Muscle layer of colon (tissue), 2 donors: ENCODE measurements at regions not wholly inside any gene's neighbourhood (a gene's known extent, or its start where the extent isn't known, plus 50 kb on each side); places are given as distances from the start of the nearest gene placed in this dataset.
"Not testable (repeated sequence)": the region's sequence is repeated elsewhere in the genome, so short reads cannot be mapped to it uniquely, and the experiment has no call there.

Experiments used
- H3K27ac ChIP-seq: one replicate; pipeline ENCODE4 v1.7.0; 2013; ENCODE audit warnings: low read depth, mild to moderate bottlenecking, low read length, moderate library complexity
- H3K27me3 ChIP-seq, 2 donors: one replicate each; pipeline ENCODE4 v1.7.0; 2013; ENCODE audit warnings: low read length in 2 of 2, mild to moderate bottlenecking in 2 of 2; ENCODE audit not compliant: insufficient read depth in 2 of 2, control insufficient read depth in 1 of 2
- H3K36me3 ChIP-seq: one replicate; pipeline ENCODE4 v1.7.0; 2013; ENCODE audit warnings: mild to moderate bottlenecking, low read length; ENCODE audit not compliant: insufficient read depth
- H3K4me1 ChIP-seq: one replicate; pipeline ENCODE4 v1.7.0; 2013; ENCODE audit warnings: mild to moderate bottlenecking, low read length; ENCODE audit not compliant: insufficient read depth
- H3K4me3 ChIP-seq, 2 donors: one replicate each; pipeline ENCODE4 v1.7.0; 2013; ENCODE audit warnings: low read length in 2 of 2, low read depth in 1 of 2, mild to moderate bottlenecking in 1 of 2, moderate library complexity in 1 of 2
- H3K9ac ChIP-seq: one replicate; pipeline ENCODE4 v1.7.0; 2013; ENCODE audit warnings: low read length
- H3K9me3 ChIP-seq: one replicate; pipeline ENCODE4 v1.7.0; 2013; ENCODE audit warnings: mild to moderate bottlenecking, low read length
- donor health status: abdominal sarcoma.
- donor health status: Adenocarcinoma of cecum.

DNA sequence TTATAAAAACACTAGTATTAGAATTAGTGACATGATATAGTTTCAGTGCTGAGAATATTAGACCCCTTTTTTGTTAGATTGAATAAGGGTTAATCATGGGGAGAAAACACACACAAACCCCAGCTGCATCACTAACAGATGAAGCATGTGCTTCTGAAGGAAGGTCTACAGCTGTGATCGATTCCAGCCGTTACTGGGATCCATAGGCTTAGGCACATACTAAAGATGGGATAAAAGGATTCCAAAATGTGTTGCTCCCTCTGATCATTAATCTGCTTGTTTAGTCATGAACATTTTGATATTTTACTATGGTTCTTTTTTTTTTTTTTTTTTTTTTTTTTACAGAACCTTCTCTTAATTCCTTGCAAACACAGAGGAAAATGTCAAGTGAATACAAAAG, 1591.3 kb downstream of the EFNB2 start:
- H3K9ac ChIP-seq = no peak overlapping the region
- H3K27me3 ChIP-seq = no peaks in the 10 kb centered on the region
- no peaks in the 10 kb centered on the region for H3K36me3 ChIP-seq
- H3K9me3 ChIP-seq = no peaks in the 10 kb centered on the region
- H3K4me3 ChIP-seq = no peak overlapping the region
- no peak overlapping the region for H3K27ac ChIP-seq
- no peaks in the 10 kb centered on the region for H3K4me1 ChIP-seq

DNA sequence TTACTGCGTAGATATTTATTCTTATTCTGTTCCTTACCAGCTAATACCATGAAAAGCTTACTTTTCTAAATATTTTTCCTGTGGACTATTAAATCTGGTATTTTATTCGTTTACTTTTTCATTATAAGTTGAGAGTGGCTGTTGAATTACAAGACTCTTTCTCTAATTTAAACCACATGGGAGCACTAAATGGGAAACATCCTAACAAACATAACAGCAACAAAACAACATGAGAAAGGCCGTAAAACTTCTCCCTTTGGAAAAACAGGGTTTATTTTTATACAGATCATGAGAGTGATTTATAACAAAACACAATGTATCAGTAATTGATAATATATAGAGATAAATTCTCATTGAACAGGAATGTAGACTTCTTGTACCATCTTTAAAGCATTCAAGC, 1592.1 kb downstream of the EFNB2 start:
- H3K27ac ChIP-seq = no peak overlapping the region

DNA sequence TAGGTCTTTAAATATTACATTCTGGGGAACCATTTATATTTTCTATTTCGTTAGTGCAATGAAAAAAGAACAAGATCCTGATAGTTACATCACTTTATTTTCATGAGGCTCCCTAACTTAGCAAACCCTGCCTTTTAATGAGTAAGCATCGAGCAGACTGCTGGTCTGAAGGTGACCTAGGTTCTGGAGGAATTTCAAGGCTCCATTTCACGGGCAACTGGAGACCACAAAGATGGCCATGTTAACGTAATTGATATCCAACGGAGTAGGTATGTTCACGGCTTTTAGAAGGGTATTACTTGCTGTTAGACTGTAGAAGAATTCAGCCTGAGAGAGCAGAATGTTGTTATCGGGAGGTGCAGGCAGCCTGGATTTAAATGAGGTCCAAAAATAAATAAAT, 1597.6 kb downstream of the EFNB2 start:
- Histone ChIP-seq H3K4me1 (no peaks in the 10 kb centered on the region), H3K9me3 (no peaks in the 10 kb centered on the region), H3K36me3 (no peaks in the 10 kb centered on the region), H3K27me3 (no peaks in the 10 kb centered on the region), H3K27ac (no peak overlapping the region), H3K9ac (no peak overlapping the region), H3K4me3 (no peak overlapping the region)

More for the DNA sequence above, 1592.1 kb downstream of the EFNB2 start:
- H3K9me3 ChIP-seq = no peaks in the 10 kb centered on the region
- no peaks in the 10 kb centered on the region for H3K36me3 ChIP-seq
- no peak overlapping the region for H3K4me3 ChIP-seq
- H3K4me1 ChIP-seq = no peaks in the 10 kb centered on the region
- H3K9ac ChIP-seq = no peak overlapping the region
- no peaks in the 10 kb centered on the region for H3K27me3 ChIP-seq

DNA sequence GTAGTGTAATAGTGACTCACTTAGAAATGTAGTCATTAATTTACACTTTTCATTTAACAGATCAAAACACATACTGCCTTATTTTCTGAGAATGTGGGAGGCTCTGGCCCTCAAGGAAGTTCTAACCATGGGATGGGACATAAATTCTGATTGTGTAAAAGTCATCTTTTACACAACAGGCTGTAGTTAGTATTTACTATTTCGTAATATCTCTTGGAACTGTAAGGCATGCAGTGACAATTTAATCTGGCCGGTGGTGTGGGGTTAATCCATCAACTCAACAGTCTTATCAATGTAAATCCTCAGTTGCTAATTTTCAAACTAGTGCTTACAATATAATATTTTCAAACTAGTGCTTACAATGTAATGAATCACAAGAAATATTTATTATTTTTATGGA, 1599.2 kb downstream of the EFNB2 start:
- H3K4me3 ChIP-seq = no peak overlapping the region
- H3K9ac ChIP-seq = no peak overlapping the region
- H3K27ac ChIP-seq = no peak overlapping the region
- no peaks in the 10 kb centered on the region for H3K9me3 ChIP-seq
- no peaks in the 10 kb centered on the region for H3K36me3 ChIP-seq
- H3K4me1 ChIP-seq = no peaks in the 10 kb centered on the region
- H3K27me3 ChIP-seq = no peaks in the 10 kb centered on the region

DNA sequence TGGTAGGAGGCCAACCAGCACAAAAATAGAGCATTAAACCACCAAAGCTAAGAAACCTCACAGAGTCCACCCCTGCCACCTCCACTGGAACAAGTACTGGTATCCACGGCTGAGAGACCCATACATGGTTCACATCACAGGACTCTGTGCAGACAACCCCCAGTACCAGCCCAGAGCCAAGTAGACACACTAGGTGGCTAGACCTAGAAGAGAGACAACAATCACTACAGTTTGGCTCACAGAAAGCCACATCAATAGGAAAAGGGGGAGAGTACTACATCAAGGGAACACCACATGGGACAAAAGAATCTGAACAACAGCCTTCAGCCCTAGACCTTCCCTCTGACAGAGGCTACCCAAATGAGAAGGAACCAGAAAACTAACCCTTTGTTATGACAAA, 1614.9 kb downstream of the EFNB2 start:
- not testable (repeated sequence) for H3K27me3 ChIP-seq, H3K9ac ChIP-seq, H3K36me3 ChIP-seq, H3K4me3 ChIP-seq, H3K9me3 ChIP-seq, H3K27ac ChIP-seq, H3K4me1 ChIP-seq

DNA sequence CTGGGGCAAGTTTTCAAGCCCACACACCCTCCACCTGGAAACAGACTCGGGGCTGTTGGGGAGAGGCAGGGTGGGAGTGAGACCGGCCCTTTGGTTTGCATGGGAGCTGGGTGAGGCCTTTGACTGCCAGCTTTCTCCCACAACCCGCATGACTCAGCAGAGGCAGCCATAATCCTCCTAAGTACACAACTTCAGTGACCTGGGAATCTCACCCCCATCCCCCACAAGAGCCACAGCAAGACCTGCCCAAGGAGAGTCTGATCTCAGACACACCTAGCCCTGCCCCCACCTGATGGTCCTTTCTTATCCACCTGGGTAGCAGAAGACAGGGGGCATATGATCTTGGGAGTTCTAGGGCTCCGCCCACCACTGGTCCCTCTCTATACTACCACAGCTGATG, 1615.4 kb downstream of the EFNB2 start:
- no peak overlapping the region for H3K4me3 ChIP-seq
- no peak overlapping the region for H3K9ac ChIP-seq
- no peaks in the 10 kb centered on the region for H3K27me3 ChIP-seq
- no peak overlapping the region for H3K27ac ChIP-seq
- no peaks in the 10 kb centered on the region for H3K36me3 ChIP-seq
- H3K9me3 ChIP-seq = no peaks in the 10 kb centered on the region
- H3K4me1 ChIP-seq = no peaks in the 10 kb centered on the region

DNA sequence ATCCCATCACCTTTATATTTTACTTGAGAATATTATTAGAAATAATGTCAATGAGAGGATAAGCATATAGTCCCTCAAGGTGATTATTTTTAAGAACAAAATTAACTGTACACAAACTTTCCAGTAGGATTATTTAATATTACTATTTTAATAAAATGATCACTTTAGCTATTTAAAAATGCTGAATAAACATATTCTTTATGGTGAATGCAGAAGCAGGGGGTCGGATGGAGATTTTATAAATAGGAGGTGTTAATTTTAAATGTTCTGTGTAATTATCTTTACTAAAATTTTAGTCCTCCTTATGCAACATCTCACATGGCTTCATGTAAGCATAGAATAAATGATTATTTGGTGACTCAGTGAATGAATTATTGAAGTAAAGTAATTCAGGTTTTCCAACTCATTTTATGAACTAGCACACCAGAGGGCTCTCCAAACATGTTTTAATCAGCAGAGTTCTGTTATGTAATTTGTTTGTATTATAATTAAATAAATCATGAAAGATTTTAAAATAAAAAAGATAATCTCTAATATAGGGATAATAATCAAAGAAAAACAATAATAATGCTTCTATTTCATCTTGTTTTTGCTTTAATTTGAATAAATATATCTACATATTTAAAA, 1635.2 kb downstream of the EFNB2 start:
- Histone ChIP-seq H3K4me3 (no peak overlapping the region), H3K4me1 (no peaks in the 10 kb centered on the region), H3K36me3 (no peaks in the 10 kb centered on the region), H3K27me3 (no peaks in the 10 kb centered on the region), H3K9me3 (no peaks in the 10 kb centered on the region), H3K27ac (no peak overlapping the region), H3K9ac (no peak overlapping the region)

DNA sequence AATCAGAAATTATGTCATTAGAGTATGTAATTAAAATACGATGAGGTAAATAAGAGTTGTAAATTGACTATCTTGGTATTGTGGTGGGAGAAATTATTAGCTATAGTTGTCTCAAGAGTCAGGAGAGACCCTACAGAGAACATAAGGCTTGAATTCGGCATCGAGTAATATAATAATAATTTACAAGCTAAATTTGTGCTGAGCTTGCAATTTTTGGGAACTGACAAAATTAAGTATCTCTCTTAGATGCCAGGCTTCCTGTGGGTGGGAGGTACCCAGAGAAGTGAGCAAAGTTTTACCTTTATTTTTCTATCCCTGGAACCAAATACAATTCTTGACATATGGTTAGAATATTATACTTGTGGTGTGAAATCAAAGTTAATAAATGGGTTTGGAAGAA, 1637.0 kb downstream of the EFNB2 start:
- Histone ChIP-seq H3K4me1 (no peaks in the 10 kb centered on the region), H3K27ac (no peak overlapping the region), H3K36me3 (no peaks in the 10 kb centered on the region), H3K9me3 (no peaks in the 10 kb centered on the region), H3K27me3 (no peaks in the 10 kb centered on the region), H3K4me3 (no peak overlapping the region), H3K9ac (no peak overlapping the region)

DNA sequence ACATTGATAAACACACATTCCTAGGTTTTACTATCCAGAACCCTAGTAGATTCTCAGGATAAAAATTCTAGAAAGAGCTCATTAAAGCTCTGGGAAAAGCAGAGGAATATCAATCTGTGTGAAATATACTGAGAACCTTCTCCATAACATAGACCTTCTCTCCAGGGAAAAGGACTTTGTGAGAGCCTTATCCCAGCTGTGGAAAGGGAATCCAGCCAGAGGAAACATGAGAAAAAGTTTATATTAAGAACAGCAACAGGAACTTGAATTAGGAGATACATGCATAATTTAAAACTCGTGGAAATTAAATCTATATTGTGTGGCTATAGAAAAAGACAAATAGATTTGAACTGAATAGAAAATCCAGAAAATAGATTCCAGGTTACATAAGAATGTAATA, 1639.9 kb downstream of the EFNB2 start:
- no peak overlapping the region for H3K9ac ChIP-seq
- no peaks in the 10 kb centered on the region for H3K27me3 ChIP-seq
- H3K27ac ChIP-seq = no peak overlapping the region
- H3K9me3 ChIP-seq = no peaks in the 10 kb centered on the region
- no peaks in the 10 kb centered on the region for H3K4me1 ChIP-seq
- no peaks in the 10 kb centered on the region for H3K36me3 ChIP-seq
- H3K4me3 ChIP-seq = no peak overlapping the region

DNA sequence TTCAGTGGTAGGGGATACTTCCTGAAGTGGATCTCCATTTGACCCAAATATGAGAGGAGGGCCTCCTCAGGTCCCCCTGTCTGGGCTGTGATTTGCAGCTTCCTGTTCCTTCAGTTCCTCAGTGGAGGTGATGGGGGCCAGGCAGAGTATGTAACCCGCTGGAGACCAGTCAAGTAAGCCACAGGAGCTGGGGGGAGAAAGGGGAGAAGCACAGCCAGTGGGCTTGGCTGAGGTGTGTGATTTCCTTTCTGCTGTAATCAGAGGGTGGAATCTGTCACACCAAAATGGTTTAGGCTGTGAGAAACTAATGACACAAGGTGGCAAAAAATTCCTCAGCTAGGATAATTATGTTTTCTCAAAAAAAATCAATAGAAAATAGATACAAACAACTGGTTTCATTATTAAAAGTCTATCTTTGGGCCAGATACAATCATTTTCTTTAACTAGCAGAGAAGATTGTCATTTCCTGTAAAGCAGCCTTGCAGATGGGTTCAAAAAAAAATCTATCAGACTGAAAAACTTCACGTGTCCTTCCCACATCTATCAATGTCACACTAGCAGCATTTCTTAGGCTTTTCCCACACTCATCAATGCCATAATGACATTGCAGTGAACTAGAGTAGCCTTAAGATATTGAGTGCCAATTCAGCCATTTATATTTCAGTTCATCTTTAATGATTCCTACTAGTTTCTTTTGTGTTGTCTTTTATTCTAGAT, 1660.3 kb downstream of the EFNB2 start:
- no peaks in the 10 kb centered on the region for H3K4me1 ChIP-seq
- no peaks in the 10 kb centered on the region for H3K27me3 ChIP-seq
- H3K27ac ChIP-seq = no peak overlapping the region
- no peaks in the 10 kb centered on the region for H3K36me3 ChIP-seq
- no peak overlapping the region for H3K9ac ChIP-seq
- H3K4me3 ChIP-seq = no peak overlapping the region
- H3K9me3 ChIP-seq = no peaks in the 10 kb centered on the region

DNA sequence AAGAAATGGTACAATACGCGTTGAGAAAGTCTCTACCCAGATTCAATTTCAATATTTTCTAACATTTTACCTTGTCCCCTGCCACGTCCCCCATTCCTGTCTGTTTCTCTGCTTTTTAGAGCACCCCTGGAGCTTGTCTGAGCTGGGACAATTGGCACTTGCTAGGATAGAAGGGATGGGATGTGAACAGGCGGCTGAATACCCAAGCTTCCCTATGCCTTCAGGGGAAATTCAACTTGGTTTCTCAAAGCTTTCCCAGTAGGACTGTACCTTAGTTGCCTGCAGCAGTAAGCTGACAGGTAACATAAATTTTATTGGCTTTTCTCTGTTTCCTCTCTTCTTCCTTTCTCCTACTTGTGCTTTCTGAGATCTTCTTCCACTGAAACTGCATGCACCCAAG, 1663.3 kb downstream of the EFNB2 start:
- no peaks in the 10 kb centered on the region for H3K9me3 ChIP-seq
- H3K4me1 ChIP-seq = no peaks in the 10 kb centered on the region
- H3K27me3 ChIP-seq = no peaks in the 10 kb centered on the region
- H3K27ac ChIP-seq = no peak overlapping the region
- H3K36me3 ChIP-seq = no peaks in the 10 kb centered on the region
- H3K9ac ChIP-seq = no peak overlapping the region
- H3K4me3 ChIP-seq = no peak overlapping the region

DNA sequence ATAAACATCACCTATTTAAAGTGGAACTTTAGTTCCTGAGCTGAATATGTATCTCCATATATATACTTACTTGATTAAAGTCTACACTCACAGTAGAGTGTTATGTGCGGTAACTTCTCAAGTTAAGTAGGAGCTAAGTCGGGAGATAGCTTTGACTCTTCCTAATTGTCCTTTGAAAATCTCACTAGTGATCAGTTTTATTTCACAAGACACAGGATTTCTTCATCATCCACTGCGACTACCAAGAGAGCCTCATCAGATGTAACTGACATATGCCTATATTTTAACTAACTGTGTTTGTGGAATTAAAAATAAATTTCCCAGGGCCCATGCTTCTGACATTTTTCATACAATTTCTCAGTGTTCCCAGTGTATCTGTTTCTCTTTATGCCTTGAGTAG, 1664.0 kb downstream of the EFNB2 start:
- Histone ChIP-seq H3K4me3 (no peak overlapping the region), H3K27ac (no peak overlapping the region), H3K4me1 (no peaks in the 10 kb centered on the region), H3K9me3 (no peaks in the 10 kb centered on the region), H3K27me3 (no peaks in the 10 kb centered on the region), H3K36me3 (no peaks in the 10 kb centered on the region), H3K9ac (no peak overlapping the region)
